A673 (cell line): ENCODE measurements at regions not wholly inside any gene's neighbourhood (a gene's known extent, or its start where the extent isn't known, plus 50 kb on each side); places are given as distances from the start of the nearest gene placed in this dataset.

Experiments
- BruUV-seq: library from RNA; stranded (reverse); fragments of 400-500 nt; replicated peaks from 2 replicates; lab custom pipeline; 2021; lab: Mats Ljungman, UMichigan
- CTCF ChIA-PET: fragments of 300-600 bp; sonication (Branson Sonifier 250); formaldehyde crosslinking; loops from one replicate; lab custom pipeline; 2022; ENCODE audit warnings: antibody characterized with exemption; lab: Charles Lee
- POLR2A ChIA-PET: fragments of 300-600 bp; sonication (Branson Sonifier 250); formaldehyde crosslinking; loops from one replicate; lab custom pipeline; 2022; ENCODE audit warnings: antibody characterized with exemption; ENCODE audit not compliant: low non-redundant PET; lab: Charles Lee
- DNase-seq: peaks from one replicate; pipeline ENCODE4 v3.0.0-alpha.2; 2015; ENCODE audit warnings: low spot score
- H3K27ac ChIP-seq: fragments of 200-600 bp; sonication (generic); 2 replicates; pipeline ENCODE4 v1.5.1; 2016; ENCODE audit warnings: mixed run types, low read depth, mild to moderate bottlenecking, mixed read lengths, antibody characterized with exemption, low read length; ENCODE audit not compliant: poor library complexity, severe bottlenecking
- H3K27me3 ChIP-seq: fragments of 200-600 bp; sonication (generic); replicated peaks from 2 replicates; pipeline ENCODE4 v1.6.1; 2017; ENCODE audit warnings: mixed run types, low read depth, mild to moderate bottlenecking, mixed read lengths, antibody characterized with exemption, low read length; ENCODE audit not compliant: insufficient read depth, poor library complexity
- H3K36me3 ChIP-seq: fragments of 200-600 bp; sonication (generic); 2 replicates; pipeline ENCODE4 v1.6.1; 2016; ENCODE audit warnings: mixed run types, mild to moderate bottlenecking, mixed read lengths, antibody characterized with exemption, low read length; ENCODE audit not compliant: insufficient read depth, poor library complexity, severe bottlenecking
- H3K4me1 ChIP-seq: fragments of 200-600 bp; sonication (generic); 2 replicates; pipeline ENCODE4 v1.6.1; 2017; ENCODE audit warnings: mixed run types, mild to moderate bottlenecking, mixed read lengths, antibody characterized with exemption, low read length; ENCODE audit not compliant: insufficient read depth, poor library complexity, severe bottlenecking
- H3K4me3 ChIP-seq: fragments of 200-600 bp; sonication (generic); 2 replicates; pipeline ENCODE4 v1.5.1; 2016; ENCODE audit warnings: low read depth, mixed run types, mild to moderate bottlenecking, mixed read lengths, low read length; ENCODE audit not compliant: poor library complexity, severe bottlenecking
- H3K9me3 ChIP-seq: fragments of 200-600 bp; sonication (generic); 2 replicates; pipeline ENCODE4 v1.6.1; 2016; ENCODE audit warnings: mixed run types, low read depth, mild to moderate bottlenecking, mixed read lengths, antibody characterized with exemption, low read length; ENCODE audit not compliant: poor library complexity, severe bottlenecking
- CTCF ChIP-seq: fragments of 300-800, 200-600 bp; sonication (generic); conservative IDR thresholded peaks from 2 replicates; pipeline ENCODE4 v1.5.1; 2017; ENCODE audit warnings: low read depth, mild to moderate bottlenecking, antibody characterized with exemption, low read length, moderate library complexity, mixed read lengths
- EZH2 ChIP-seq: fragments of 200-600 bp; sonication (generic); IDR thresholded peaks from 2 replicates; pipeline ENCODE4 v1.6.1; 2017; ENCODE audit warnings: borderline replicate concordance, low read depth, mild to moderate bottlenecking, mixed read lengths, antibody characterized with exemption, low read length; ENCODE audit not compliant: poor library complexity, severe bottlenecking
- intact Hi-C: fragments of 100-400 bp; cut with micrococcal nuclease; formaldehyde crosslinking; loops from one replicate; pipeline ENCODE4 v1.10.0; 2022; ENCODE audit not compliant: unreplicated experiment

- H3K27ac ChIP-seq = no peak overlapping the region
- TF ChIP-seq EZH2 = no peak
- ChIA-PET POLR2A (no interaction called here), CTCF (no interaction called here)
- BruUV-seq = no TSS peak
- H3K36me3 ChIP-seq = no peaks in the 10 kb centered on the region
- H3K4me1 ChIP-seq = peaks cover 24% of the 10 kb centered on the region
- DNase-seq = no peak
- no peak overlapping the region for H3K4me3 ChIP-seq
- no peaks in the 10 kb centered on the region for H3K9me3 ChIP-seq
- no peaks in the 10 kb centered on the region for H3K27me3 ChIP-seq
- intact Hi-C loops = no loop called here
These were observed 553.6 kb upstream of the BOD1L1 start for GRCh38 chr4:14180983-14181601.

GRCh38 chr4:14182148-14182547, 554.6 kb upstream of the BOD1L1 start:
- BruUV-seq = no TSS peak
- POLR2A ChIA-PET = no interaction called here
- Histone ChIP-seq H3K27ac (no peak overlapping the region), H3K36me3 (no peaks in the 10 kb centered on the region), H3K9me3 (no peaks in the 10 kb centered on the region), H3K4me3 (no peak overlapping the region), H3K27me3 (no peaks in the 10 kb centered on the region), H3K4me1 (peaks cover 24% of the 10 kb centered on the region)
- DNase-seq = no peak
- TF ChIP-seq EZH2 = no peak
- no peak for TF ChIP-seq CTCF
- CTCF ChIA-PET = no interaction called here
- intact Hi-C loops = no loop called here

GRCh38 chr4:14184265-14184664, 556.7 kb upstream of the BOD1L1 start:
- Histone ChIP-seq H3K9me3 (no peaks in the 10 kb centered on the region), H3K27ac (no peak overlapping the region), H3K4me3 (no peak overlapping the region), H3K27me3 (no peaks in the 10 kb centered on the region), H3K4me1 (peaks cover 11% of the 10 kb centered on the region), H3K36me3 (no peaks in the 10 kb centered on the region)
- POLR2A ChIA-PET = no interaction called here
- CTCF ChIA-PET = no interaction called here
- intact Hi-C loops = no loop called here
- no TSS peak for BruUV-seq
- DNase-seq = no peak
- no peak for TF ChIP-seq EZH2
- no peak for TF ChIP-seq CTCF

- intact Hi-C loops = no loop called here
- H3K9me3 ChIP-seq = no peaks in the 10 kb centered on the region
- H3K4me1 ChIP-seq = peaks cover 6% of the 10 kb centered on the region
- no peaks in the 10 kb centered on the region for H3K27me3 ChIP-seq
- ChIA-PET CTCF (no interaction called here), POLR2A (no interaction called here)
- BruUV-seq = no TSS peak
- H3K4me3 ChIP-seq = no peak overlapping the region
- no peak for DNase-seq
- no peaks in the 10 kb centered on the region for H3K36me3 ChIP-seq
- TF ChIP-seq CTCF (no peak), EZH2 (no peak)
- H3K27ac ChIP-seq = no peak overlapping the region
These were observed 557.2 kb upstream of the BOD1L1 start for GRCh38 chr4:14184767-14185166.
